ENCODE measurements at regions not wholly inside any gene's neighbourhood (a gene's known extent, or its start where the extent isn't known, plus 50 kb on each side); places are given as distances from the start of the nearest gene placed in this dataset.

GRCh38 chrX:35040871-35041270, 98.3 kb downstream of the FAM47B start:
- TF ChIP-seq POLR2A (IDR thresholded peaks at IDR 0.05) (no peak), CTCF (IDR thresholded peaks at IDR 0.05) (no peak), EP300 (IDR thresholded peaks at IDR 0.05) (no peak), POLR2AphosphoS5 (IDR thresholded peaks at IDR 0.05) (no peak)

Data from upper lobe of left lung (tissue), 4 donors.